GM12865 (cell line): ENCODE measurements at regions not wholly inside any gene's neighbourhood (a gene's known extent, or its start where the extent isn't known, plus 50 kb on each side); places are given as distances from the start of the nearest gene placed in this dataset.

Experiments
- DNase-seq: peaks from one replicate; pipeline ENCODE4 v3.0.0; 2010; ENCODE audit warnings: low read depth
- H3K4me3 ChIP-seq: 2 replicates; pipeline ENCODE4 v1.5.1; 2011; ENCODE audit warnings: mild to moderate bottlenecking, low read depth, low read length, control low read depth
- CTCF ChIP-seq: IDR thresholded peaks from 2 replicates; pipeline ENCODE4 v1.5.1; 2011; ENCODE audit warnings: low read length, control low read depth, low read depth, inconsistent platforms; ENCODE audit not compliant: insufficient read depth; ENCODE audit errors: missing control alignments

GRCh38 chr15:94893091-94893490 lies 661.7 kb downstream of the MCTP2 start:
- no peak overlapping the region for H3K4me3 ChIP-seq
- no peak for TF ChIP-seq CTCF
- DNase-seq: no peak

DNA sequence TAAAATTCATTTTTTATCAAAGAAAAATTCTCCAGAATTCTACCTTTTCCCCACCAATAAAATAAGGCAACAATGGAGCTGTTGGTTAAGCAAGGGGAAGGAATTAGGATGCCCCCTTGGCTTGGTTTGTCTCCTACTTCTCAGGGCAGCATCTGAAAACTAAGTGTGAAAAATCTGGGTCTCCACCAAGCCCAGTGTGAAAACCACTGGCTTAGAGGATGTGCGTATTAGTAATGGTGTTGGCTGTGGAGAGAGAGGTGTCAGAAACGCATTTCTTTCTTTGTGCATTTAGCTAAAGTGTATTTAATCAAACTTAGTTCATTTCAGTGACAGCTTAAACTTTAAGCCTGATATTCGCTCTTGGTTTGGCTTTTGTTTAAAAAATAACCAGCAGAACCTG lies 662.7 kb downstream of the MCTP2 start:
- no peak for DNase-seq
- no peak overlapping the region for H3K4me3 ChIP-seq
- TF ChIP-seq CTCF: no peak

DNA sequence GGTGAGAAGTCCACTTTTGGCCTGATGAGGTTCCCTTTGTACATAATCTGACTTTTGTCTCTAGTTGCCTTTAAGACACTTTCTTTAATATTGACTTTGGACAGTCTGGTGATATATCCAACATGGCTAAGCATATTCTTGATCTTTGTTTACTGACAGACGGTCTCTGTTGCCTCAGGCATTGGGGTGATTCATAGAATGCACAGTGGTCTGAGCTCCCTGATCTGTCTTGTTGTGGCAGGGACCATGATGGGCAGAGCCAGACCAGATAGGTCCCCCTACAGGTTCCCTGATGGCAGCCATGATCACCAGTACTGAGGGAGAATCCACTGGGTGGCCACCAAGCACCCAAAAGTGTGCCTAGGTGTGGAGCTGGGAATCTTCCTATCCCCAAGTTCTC lies 678.1 kb downstream of the MCTP2 start:
- TF ChIP-seq CTCF: no peak
- no peak for DNase-seq
- no peak overlapping the region for H3K4me3 ChIP-seq

GRCh38 chr15:94910166-94910565 lies 678.8 kb downstream of the MCTP2 start:
- no peak for DNase-seq
- H3K4me3 ChIP-seq: no peak overlapping the region
- TF ChIP-seq CTCF: no peak

DNA sequence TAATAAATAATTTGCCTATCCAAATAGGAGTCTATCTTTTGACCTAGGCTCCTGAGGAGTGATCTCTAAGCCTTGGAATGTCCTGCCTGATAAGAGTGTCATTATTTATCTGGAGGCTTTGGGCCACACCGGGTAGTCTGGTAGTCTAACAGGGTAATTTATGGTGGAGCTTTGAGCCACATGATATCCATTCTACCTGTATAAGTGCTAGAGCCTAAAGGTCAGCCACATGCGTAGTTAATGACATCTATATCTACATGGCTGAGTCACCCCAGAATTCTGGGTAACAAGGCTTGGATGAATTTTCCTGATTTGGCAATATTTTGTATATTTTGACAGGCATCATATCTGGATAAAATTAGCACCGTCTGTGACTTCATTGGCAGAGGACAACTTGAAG lies 681.4 kb downstream of the MCTP2 start:
- no peak overlapping the region for H3K4me3 ChIP-seq
- DNase-seq: no peak
- no peak for TF ChIP-seq CTCF

DNA sequence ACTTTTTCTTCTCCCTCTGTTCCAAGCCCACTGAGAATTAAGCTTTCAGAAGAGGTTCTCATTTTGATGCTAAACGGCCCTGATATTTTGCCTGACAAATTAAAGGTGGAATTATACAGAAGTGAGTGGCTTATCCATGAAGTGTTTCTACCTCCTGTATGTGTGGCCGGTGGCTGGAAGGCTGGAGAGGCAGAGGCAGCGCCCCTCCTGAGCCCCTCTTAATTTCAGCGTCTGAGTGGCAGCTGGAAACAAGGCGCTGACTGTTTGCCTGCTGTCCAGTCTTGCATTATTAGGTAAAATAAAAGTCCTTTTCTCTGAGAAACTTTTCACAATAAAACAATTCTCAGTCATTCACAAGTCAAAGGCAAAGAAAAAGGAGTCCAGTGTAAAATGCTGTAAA lies 685.7 kb downstream of the MCTP2 start:
- no peak for TF ChIP-seq CTCF
- no peak overlapping the region for H3K4me3 ChIP-seq
- DNase-seq: no peak

DNA sequence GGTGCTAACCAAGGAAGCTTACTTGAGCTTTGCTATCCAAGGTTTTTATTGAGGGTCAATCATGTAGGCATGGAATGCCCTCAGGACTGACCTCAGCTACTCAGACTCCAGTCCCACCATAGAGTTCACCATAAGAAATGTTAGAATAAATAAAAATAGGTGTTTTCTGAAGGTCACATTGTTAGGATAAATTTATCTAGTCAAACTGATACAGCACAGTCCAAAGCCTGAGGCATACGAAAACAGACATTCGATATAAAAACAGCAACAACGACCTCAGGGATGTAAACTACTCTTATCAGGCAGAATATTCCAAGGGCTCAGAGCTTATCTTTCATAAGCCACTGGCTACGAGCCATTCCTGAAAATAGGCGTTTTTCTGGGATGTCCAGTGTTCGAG lies 690.6 kb downstream of the MCTP2 start:
- TF ChIP-seq CTCF: no peak
- H3K4me3 ChIP-seq: no peak overlapping the region
- no peak for DNase-seq
